Adrenal gland (tissue), 9 donors: ENCODE measurements at regions not wholly inside any gene's neighbourhood (a gene's known extent, or its start where the extent isn't known, plus 50 kb on each side); places are given as distances from the start of the nearest gene placed in this dataset.

Source experiments
- DNase-seq, 7 donors: peaks; one replicate each; pipeline ENCODE4 v3.0.0-alpha.2; 2019 to 2020
- H3K27ac ChIP-seq, 5 donors: fragments of 200-600 bp; sonication (generic) in 4 of 5; 1 replicate in 3 of 5; 2 replicates in 2 of 5; pipeline versions ENCODE4 v1.5.1 to v1.8.0; 2016 to 2020; ENCODE audit warnings: mild to moderate bottlenecking in 1 of 5
- H3K27me3 ChIP-seq: fragments of 200-600 bp; 2 replicates; pipeline ENCODE4 v1.8.0; 2021
- H3K36me3 ChIP-seq, 2 donors: fragments of 200-600 bp; replicated peaks in 1 of 2; 1 replicate in 1 of 2; 2 replicates in 1 of 2; pipeline versions ENCODE4 v1.5.1 to v1.8.0; 2018 to 2022
- H3K4me1 ChIP-seq, 2 donors: fragments of 200-600 bp; replicated peaks in 1 of 2; 1 replicate in 1 of 2; 2 replicates in 1 of 2; pipeline versions ENCODE4 v1.5.1 to v1.8.0; 2018 to 2021
- H3K4me3 ChIP-seq, 4 donors: fragments of 200-600 bp; sonication (generic) in 3 of 4; one replicate each; pipeline ENCODE4 v1.5.1; 2016 to 2018
- H3K9me3 ChIP-seq, 3 donors: fragments of 200-600 bp; sonication (generic) in 1 of 3; replicated peaks in 1 of 3; 1 replicate in 2 of 3; 2 replicates in 1 of 3; pipeline versions ENCODE4 v1.5.1 to v1.8.0; 2016 to 2021
- POLR2A ChIP-seq, 2 donors: fragments of 450-650 bp; IDR thresholded peaks; one replicate each; pipeline ENCODE4 v1.6.1; 2017; ENCODE audit warnings: antibody characterized with exemption in 2 of 2, mild to moderate bottlenecking in 2 of 2, moderate library complexity in 1 of 2
- WGBS, 4 donors: extraction: QIAGEN DNeasy Blood & Tissue Kit in 2 of 4; methylation state at CpG; one replicate each; pipeline versions ENCODE4 v1.1.5 to v1.1.7; 2013 to 2017; 5-methylcytosine and 5-hydroxymethylcytosine counted together
- intact Hi-C, 2 donors: fragments of 100-400 bp; cut with DNase I; formaldehyde crosslinking; loops; one replicate each; pipeline versions ENCODE4 v1.14.1 to v1.15.0; 2022 to 2023
- TF ChIP-seq, protein P1 (sequence below), 6 experiments: fragments of 450-650 bp in 4 of 6; fragments of 200-600 bp in 2 of 6; sonication (generic) in 1 of 6; IDR thresholded peaks; 1 replicate in 5 of 6; 2 replicates in 1 of 6; pipeline versions ENCODE4 v1.5.1 to v1.8.0; 2016 to 2021; ENCODE audit warnings: antibody characterized with exemption in 6 of 6, mild to moderate bottlenecking in 2 of 6, moderate library complexity in 1 of 6
- donor health status: healthy with polysubstance abuse.
- donor health status: Bipolar disorder and iron deficiency.
- donor health status: DM: yes; HTN: yes; CAD: no.
- donor health status: DM: no; HTN: no; CAD: no.
- donor health status: DM: no; HTN: no; CAD: no.

GRCh38 chr13:97746649-97747048 is 206.8 kb upstream of the IPO5 start:
- TF ChIP-seq, protein P1, sequence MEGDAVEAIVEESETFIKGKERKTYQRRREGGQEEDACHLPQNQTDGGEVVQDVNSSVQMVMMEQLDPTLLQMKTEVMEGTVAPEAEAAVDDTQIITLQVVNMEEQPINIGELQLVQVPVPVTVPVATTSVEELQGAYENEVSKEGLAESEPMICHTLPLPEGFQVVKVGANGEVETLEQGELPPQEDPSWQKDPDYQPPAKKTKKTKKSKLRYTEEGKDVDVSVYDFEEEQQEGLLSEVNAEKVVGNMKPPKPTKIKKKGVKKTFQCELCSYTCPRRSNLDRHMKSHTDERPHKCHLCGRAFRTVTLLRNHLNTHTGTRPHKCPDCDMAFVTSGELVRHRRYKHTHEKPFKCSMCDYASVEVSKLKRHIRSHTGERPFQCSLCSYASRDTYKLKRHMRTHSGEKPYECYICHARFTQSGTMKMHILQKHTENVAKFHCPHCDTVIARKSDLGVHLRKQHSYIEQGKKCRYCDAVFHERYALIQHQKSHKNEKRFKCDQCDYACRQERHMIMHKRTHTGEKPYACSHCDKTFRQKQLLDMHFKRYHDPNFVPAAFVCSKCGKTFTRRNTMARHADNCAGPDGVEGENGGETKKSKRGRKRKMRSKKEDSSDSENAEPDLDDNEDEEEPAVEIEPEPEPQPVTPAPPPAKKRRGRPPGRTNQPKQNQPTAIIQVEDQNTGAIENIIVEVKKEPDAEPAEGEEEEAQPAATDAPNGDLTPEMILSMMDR (IDR thresholded peaks at IDR 0.05) = no peak
- no peak for TF ChIP-seq POLR2A (IDR thresholded peaks at IDR 0.05)
- H3K27me3 ChIP-seq = no peaks in the 10 kb centered on the region
- no peaks in the 10 kb centered on the region for H3K36me3 ChIP-seq
- 83 to 90% (median 85%) methylated on average over 6 of the region's 6 CpGs for WGBS, 4 donors
- intact Hi-C loops = no loop called here
- peaks cover 0 to 9% of the 10 kb centered on the region in 2 donors for H3K4me1 ChIP-seq
- H3K9me3 ChIP-seq = no peaks in the 10 kb centered on the region
- H3K27ac ChIP-seq = no peak overlapping the region
- no peak overlapping the region for H3K4me3 ChIP-seq
- DNase-seq = no peak

DNA sequence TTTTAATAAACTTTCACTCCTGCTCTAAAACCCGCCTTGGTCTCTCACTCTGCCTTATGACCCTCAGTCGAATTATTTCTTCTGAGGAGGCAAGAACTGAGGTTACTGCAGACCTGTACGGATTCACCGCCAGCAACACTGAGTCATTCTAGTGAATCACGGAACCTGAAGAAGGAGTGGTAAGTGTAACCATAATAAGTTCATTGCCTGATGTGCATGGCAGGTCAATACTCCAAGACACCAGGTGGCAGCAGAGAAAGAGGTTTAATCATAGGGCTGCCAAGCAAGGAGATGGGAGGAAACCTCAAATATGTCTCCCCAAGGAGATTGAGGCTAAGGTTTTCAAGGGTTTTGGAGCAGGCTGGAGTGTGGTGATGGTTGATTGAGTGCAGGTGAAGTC is 204.3 kb upstream of the IPO5 start:
- no peaks in the 10 kb centered on the region for H3K36me3 ChIP-seq
- WGBS, 4 donors = 76 to 90% (median 81%) methylated on average over 5 of the region's 5 CpGs
- no peak for DNase-seq
- TF ChIP-seq, protein P1 (IDR thresholded peaks at IDR 0.05) = peak in 2 of 6 experiments; percentile 9 to 16
- TF ChIP-seq POLR2A (IDR thresholded peaks at IDR 0.05) = no peak
- H3K27ac ChIP-seq = no peak overlapping the region
- no peaks in the 10 kb centered on the region for H3K27me3 ChIP-seq
- no peaks in the 10 kb centered on the region for H3K9me3 ChIP-seq
- no peak overlapping the region for H3K4me3 ChIP-seq
- intact Hi-C loops = no loop called here
- peaks cover 0 to 11% of the 10 kb centered on the region in 2 donors for H3K4me1 ChIP-seq

DNA sequence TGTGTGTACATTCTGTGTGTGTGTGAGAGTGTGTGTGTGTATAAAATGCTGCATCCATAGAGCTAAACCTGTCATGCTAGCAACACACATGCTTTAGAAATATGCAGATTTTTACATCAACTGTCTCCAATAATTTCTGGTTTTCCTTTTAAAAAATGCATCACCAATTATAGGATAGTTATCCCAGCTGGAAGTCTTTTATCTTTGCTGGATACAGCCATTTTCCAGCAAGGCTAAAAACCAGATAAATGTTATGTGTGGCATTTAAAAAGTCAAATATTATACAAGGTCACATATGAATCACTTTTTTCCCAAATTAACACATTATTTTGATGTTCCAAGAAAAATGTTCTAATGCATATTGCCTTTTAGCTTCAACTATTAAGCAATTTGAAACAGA is 202.0 kb upstream of the IPO5 start:
- no peak overlapping the region for H3K27ac ChIP-seq
- H3K4me3 ChIP-seq = no peak overlapping the region
- no peak for DNase-seq
- no peaks in the 10 kb centered on the region for H3K9me3 ChIP-seq
- H3K36me3 ChIP-seq = no peaks in the 10 kb centered on the region
- intact Hi-C loops = no loop called here
- peaks cover 0 to 6% of the 10 kb centered on the region in 2 donors for H3K4me1 ChIP-seq
- TF ChIP-seq POLR2A (IDR thresholded peaks at IDR 0.05) = no peak
- TF ChIP-seq, protein P1 (IDR thresholded peaks at IDR 0.05) = no peak
- H3K27me3 ChIP-seq = no peaks in the 10 kb centered on the region

- WGBS, 4 donors = 77 to 84% (median 81%) methylated on average over 7 of the region's 7 CpGs
- no peak for DNase-seq
- intact Hi-C loops = no loop called here
These were observed 200.4 kb upstream of the IPO5 start for GRCh38 chr13:97752961-97753668.

More at GRCh38 chr13:97752961-97753668, 200.4 kb upstream of the IPO5 start:
- TF ChIP-seq POLR2A (IDR thresholded peaks at IDR 0.05) = no peak
- TF ChIP-seq, protein P1 (IDR thresholded peaks at IDR 0.05) = no peak
- Histone ChIP-seq H3K36me3 (no peaks in the 10 kb centered on the region), H3K4me1 (peaks cover 0 to 6% of the 10 kb centered on the region in 2 donors), H3K9me3 (no peaks in the 10 kb centered on the region), H3K27me3 (no peaks in the 10 kb centered on the region), H3K27ac (no peak overlapping the region), H3K4me3 (no peak overlapping the region)
